ENCODE measurements at regions not wholly inside any gene's neighbourhood (a gene's known extent, or its start where the extent isn't known, plus 50 kb on each side); places are given as distances from the start of the nearest gene placed in this dataset.
"Not testable (repeated sequence)": the region's sequence is repeated elsewhere in the genome, so short reads cannot be mapped to it uniquely, and the experiment has no call there.

DNA sequence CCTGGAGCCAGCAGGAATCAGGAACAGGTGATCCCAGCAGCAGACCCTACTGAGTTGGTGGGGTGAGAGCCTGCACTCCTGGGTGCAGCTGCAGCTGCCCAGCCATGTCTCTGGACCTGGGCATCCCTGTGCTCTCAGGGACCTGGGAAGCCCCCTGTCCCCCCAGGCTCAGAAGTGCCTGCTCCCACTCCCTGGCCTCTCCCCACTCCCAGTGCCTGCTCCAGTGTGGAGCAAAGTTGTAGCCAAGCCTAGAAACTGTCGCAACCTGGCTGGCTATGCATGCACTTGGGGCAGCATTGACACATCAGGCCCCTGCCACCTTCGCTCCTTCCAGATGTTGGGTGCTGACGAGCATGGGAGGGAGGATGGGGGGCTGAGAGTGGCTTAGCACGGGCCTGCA lies 1124.7 kb upstream of the ACVR2A start:
- DNase-seq (ENCODE audit: low read depth, low spot score): no peak

- no peak for DNase-seq (ENCODE audit: low read depth, low spot score)
Measured at GRCh38 chr2:146716591-146716990, 1128.2 kb upstream of the ACVR2A start.

DNA sequence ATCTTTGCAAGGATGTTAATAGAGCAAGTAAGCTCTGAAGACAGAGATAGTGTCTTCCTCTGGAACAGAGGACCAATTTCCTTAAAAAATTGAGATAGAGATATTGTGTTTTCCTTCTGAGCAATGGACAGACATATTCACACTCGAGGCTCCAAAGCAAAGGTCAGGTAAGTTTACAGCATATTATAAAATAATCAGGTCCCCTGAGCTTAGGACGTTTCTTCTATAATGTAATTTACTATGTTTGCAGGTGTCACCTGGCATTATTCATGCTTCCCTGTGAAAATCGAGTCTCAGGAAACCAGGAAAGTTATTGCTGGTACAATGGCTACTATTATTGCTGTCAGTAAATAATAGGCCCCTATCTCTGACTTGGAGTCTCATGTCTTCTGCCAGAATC lies 1135.8 kb upstream of the ACVR2A start:
- DNase-seq (ENCODE audit: low read depth, low spot score): no peak

DNA sequence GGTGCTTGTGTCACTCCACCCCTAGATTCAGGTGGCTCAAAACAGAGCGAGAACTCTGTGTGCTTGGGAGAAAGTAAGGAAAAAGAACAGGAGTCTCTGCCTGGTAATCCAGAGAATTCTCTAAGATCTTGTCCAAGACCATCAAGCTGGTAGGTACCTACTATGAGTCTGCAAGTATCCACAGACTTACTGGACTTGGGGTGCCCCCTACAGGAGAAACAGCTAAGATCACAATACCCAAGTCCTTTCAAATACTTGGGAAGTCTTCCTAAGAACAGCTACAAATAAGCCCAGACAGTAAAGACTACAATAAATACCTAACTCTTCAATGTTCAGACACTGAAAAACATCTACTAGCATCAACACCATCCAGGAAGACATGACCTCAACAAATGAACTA lies 1143.6 kb upstream of the ACVR2A start:
- DNase-seq (ENCODE audit: low read depth, low spot score): no peak

DNA sequence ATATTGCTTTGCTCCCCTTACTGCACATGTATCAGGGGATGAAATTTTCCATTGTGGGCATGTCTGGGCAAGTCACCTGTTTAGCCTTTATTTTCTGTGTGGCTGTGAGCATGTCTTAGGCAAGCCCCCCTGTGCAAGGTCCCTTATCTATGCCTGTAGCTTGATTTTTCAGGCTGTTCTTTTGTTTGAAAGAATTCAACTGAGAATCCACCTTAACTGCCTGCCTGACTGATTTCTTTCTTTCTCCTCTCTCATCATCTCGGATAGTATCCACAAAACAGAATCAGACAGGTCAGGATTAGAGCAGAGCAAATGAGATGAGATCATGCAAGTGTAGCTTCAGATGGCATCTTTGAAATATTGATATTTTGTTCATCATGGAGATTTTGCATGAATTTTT lies 1147.5 kb upstream of the ACVR2A start:
- no peak for DNase-seq (ENCODE audit: low read depth, low spot score)

GRCh38 chr2:146696787-146697186 lies 1148.0 kb upstream of the ACVR2A start:
- not testable (repeated sequence) for DNase-seq (ENCODE audit: low read depth, low spot score)

DNA sequence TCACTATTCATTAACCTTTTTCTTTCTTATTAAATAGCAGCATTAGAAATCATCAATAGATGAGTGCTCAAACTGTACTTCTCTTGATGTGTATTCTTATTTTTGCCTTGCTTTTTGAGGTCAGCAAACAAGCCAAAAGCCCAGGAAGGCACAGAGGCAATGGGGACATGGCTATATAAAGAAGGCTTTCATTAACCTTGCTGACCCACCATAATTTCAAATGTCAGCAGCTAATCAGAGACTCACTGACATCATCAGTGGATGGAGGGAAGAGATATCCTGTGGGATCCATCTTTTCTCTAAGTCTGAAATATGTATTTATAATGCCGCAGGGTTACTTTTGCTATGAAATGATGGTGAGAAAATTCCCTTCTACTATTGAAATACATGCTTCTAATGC lies 1162.8 kb upstream of the ACVR2A start:
- DNase-seq (ENCODE audit: low read depth, low spot score): no peak

GRCh38 chr2:146678516-146678915 lies 1166.3 kb upstream of the ACVR2A start:
- no peak for DNase-seq (ENCODE audit: low read depth, low spot score)

GRCh38 chr2:146677280-146677679 lies 1167.5 kb upstream of the ACVR2A start:
- DNase-seq (ENCODE audit: low read depth, low spot score): no peak

GRCh38 chr2:146669735-146670134 lies 1175.1 kb upstream of the ACVR2A start:
- no peak for DNase-seq (ENCODE audit: low read depth, low spot score)

GRCh38 chr2:146666340-146666739 lies 1178.5 kb upstream of the ACVR2A start:
- no peak for DNase-seq (ENCODE audit: low read depth, low spot score)

DNA sequence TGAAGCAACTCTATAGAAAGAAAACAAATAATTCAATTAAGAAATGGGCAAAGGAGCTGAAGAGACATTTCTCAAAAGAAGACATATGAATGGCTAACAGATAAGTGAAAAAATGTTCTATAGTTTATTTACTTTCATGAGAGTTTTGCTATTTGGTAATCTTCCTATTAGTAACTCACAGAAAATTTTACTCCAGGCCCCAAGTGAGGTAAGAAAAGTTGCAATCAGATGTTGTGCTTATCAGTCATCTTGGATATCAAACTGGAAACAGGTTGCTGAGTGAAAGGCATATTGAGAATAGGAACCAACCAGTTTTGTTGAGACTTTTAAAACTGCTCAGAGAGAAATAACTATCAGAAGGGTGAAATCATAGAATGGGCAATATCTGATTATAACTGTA lies 1179.0 kb upstream of the ACVR2A start:
- DNase-seq (ENCODE audit: low read depth, low spot score): no peak

- DNase-seq (ENCODE audit: low read depth, low spot score): no peak
Measured at GRCh38 chr2:146661473-146662096, 1183.2 kb upstream of the ACVR2A start.

- DNase-seq (ENCODE audit: low read depth, low spot score): no peak
Measured at GRCh38 chr2:146659976-146660375, 1184.9 kb upstream of the ACVR2A start.

GRCh38 chr2:146652311-146652710 lies 1192.5 kb upstream of the ACVR2A start:
- no peak for DNase-seq (ENCODE audit: low read depth, low spot score)

DNA sequence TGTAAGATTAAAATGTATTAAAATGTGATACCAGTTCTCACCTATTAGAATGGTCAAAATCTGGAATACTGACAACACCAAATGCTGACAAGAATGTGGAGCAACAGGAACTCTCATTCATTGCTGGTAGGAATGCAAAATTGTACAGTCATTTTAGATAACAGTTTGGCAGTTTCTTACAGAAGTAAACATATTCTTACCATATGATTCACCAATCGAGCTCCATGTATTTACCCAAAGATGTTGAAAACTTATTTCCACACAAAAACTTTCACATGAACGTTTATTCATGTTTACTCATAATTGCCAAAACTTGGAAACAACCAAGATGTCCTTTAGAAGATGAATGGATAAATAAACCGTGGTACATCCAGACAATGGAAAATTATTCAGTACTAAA lies 1193.5 kb upstream of the ACVR2A start:
- no peak for DNase-seq (ENCODE audit: low read depth, low spot score)

DNA sequence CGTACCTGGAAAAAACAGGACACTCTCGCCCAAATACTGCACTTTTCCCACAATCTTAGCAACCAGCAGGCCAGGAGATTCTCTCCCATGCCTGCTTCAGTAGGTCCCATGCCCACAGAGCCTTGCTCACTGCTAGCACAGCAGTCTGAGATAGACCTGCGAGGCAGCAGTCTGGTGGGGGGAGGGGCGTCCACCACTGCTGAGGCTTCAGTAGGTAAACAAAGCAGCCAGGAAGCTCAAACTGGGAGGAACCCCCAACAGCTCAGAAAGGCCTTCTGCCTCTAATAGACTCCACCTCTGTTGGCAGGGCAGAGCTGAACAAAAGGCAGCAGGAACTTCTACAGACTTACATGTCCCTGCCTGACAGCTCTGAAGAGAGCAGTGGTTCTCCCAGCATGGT lies 1202.8 kb upstream of the ACVR2A start:
- no peak for DNase-seq (ENCODE audit: low read depth, low spot score)

- DNase-seq (ENCODE audit: low read depth, low spot score): no peak
Measured at GRCh38 chr2:146634230-146635097, 1210.4 kb upstream of the ACVR2A start.

DNA sequence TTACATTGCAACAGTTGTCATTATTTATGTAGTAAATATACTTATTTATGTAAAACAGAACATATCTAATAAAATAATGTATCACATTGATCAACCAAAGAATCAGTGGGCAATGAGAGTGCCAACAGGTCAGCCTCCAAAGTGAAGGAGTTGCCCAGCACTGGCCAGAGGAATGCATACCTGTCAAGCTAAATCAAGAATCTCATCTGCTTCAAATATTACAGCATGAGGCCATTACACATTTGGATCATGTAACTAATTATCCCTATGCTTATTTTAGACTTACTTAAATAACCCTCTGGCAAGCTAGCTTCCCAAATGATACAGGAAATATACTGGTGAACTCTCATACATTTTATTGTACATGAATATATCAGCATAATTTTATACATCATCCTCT lies 1211.7 kb upstream of the ACVR2A start:
- DNase-seq (ENCODE audit: low read depth, low spot score): no peak

GRCh38 chr2:146632707-146633106 lies 1212.1 kb upstream of the ACVR2A start:
- no peak for DNase-seq (ENCODE audit: low read depth, low spot score)

GRCh38 chr2:146624430-146625160 lies 1220.2 kb upstream of the ACVR2A start:
- no peak for DNase-seq (ENCODE audit: low read depth, low spot score)

DNA sequence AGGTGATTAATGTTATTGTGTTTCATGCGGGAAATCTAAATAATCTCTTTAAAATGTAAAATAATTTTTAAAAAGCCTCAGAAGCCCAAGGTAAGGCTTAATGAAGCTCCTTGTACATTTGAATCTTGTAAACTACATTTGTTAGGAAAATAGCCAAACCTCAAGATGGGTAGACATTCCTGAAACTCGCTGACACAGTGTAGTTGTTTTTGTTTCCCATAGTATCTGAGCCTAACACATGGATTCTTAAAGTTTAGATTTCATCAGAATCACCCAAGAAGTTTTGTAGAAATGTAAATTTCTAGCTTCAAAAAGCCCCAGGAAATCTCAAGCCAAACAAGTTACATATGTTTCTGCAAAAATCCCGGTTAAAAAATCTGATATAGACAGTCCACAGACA lies 1221.1 kb upstream of the ACVR2A start:
- no peak for DNase-seq (ENCODE audit: low read depth, low spot score)

DNA sequence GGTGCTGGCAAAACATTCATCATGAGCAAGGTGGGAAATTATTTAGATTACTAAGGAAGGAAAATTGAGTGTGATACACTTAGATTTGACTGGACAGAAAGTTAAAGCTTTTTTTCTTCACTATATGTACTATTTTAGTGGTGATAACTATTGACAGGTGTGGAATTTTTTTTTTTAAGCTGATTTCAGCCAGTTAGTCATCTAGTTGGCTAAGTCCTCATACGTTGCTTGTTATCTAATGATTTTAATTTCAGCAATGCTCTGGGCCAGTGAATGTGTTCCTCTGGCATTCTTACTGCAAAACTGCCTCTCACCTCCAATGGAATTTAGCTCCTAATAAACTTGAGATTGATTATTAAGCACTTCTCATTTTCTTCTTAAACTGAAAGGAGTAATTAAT lies 1223.2 kb upstream of the ACVR2A start:
- DNase-seq (ENCODE audit: low read depth, low spot score): no peak

Measured in smooth muscle cell of the brain vasculature (primary cell).